ENCODE measurements at regions not wholly inside any gene's neighbourhood (a gene's known extent, or its start where the extent isn't known, plus 50 kb on each side); places are given as distances from the start of the nearest gene placed in this dataset.
"Not testable (repeated sequence)": the region's sequence is repeated elsewhere in the genome, so short reads cannot be mapped to it uniquely, and the experiment has no call there.

- not testable (repeated sequence) for H3K36me3 ChIP-seq (replicated peaks; ENCODE audit: control insufficient read depth, insufficient read depth, low read length); H3K27me3 ChIP-seq (ENCODE audit: control insufficient read depth, insufficient read depth, low read length); DNase-seq; H3K4me3 ChIP-seq (ENCODE audit: insufficient read depth, low read depth, low read length)
Observed at GRCh38 chr13:76659074-76659473, 227.1 kb downstream of the KCTD12 start.

GRCh38 chr13:76656500-76656899, 229.7 kb downstream of the KCTD12 start:
- DNase-seq: no peak
- Histone ChIP-seq H3K4me3 (ENCODE audit: insufficient read depth, low read depth, low read length) (no peak overlapping the region), H3K36me3 (replicated peaks; ENCODE audit: control insufficient read depth, insufficient read depth, low read length) (no peaks in the 10 kb centered on the region)

GRCh38 chr13:76656056-76656455, 230.1 kb downstream of the KCTD12 start:
- H3K4me3 ChIP-seq (ENCODE audit: insufficient read depth, low read depth, low read length): no peak overlapping the region
- no peak for DNase-seq
- H3K27me3 ChIP-seq (ENCODE audit: control insufficient read depth, insufficient read depth, low read length): no peaks in the 10 kb centered on the region
- no peaks in the 10 kb centered on the region for H3K36me3 ChIP-seq (replicated peaks; ENCODE audit: control insufficient read depth, insufficient read depth, low read length)

More at GRCh38 chr13:76656500-76656899, 229.7 kb downstream of the KCTD12 start:
- H3K27me3 ChIP-seq (ENCODE audit: control insufficient read depth, insufficient read depth, low read length): no peaks in the 10 kb centered on the region

GRCh38 chr13:76654263-76654662, 231.9 kb downstream of the KCTD12 start:
- DNase-seq: no peak
- H3K27me3 ChIP-seq (ENCODE audit: control insufficient read depth, insufficient read depth, low read length): no peaks in the 10 kb centered on the region
- no peak overlapping the region for H3K4me3 ChIP-seq (ENCODE audit: insufficient read depth, low read depth, low read length)
- H3K36me3 ChIP-seq (replicated peaks; ENCODE audit: control insufficient read depth, insufficient read depth, low read length): no peaks in the 10 kb centered on the region

- H3K36me3 ChIP-seq (replicated peaks; ENCODE audit: control insufficient read depth, insufficient read depth, low read length): no peaks in the 10 kb centered on the region
- no peak overlapping the region for H3K4me3 ChIP-seq (ENCODE audit: insufficient read depth, low read depth, low read length)
- no peaks in the 10 kb centered on the region for H3K27me3 ChIP-seq (ENCODE audit: control insufficient read depth, insufficient read depth, low read length)
- no peak for DNase-seq
Observed at GRCh38 chr13:76651286-76651685, 234.9 kb downstream of the KCTD12 start.

- Histone ChIP-seq H3K36me3 (replicated peaks; ENCODE audit: control insufficient read depth, insufficient read depth, low read length) (no peaks in the 10 kb centered on the region), H3K4me3 (ENCODE audit: insufficient read depth, low read depth, low read length) (no peak overlapping the region), H3K27me3 (ENCODE audit: control insufficient read depth, insufficient read depth, low read length) (no peaks in the 10 kb centered on the region)
- DNase-seq: no peak
Observed at GRCh38 chr13:76647550-76647949, 238.7 kb downstream of the KCTD12 start.

- Histone ChIP-seq H3K36me3 (replicated peaks; ENCODE audit: control insufficient read depth, insufficient read depth, low read length) (no peaks in the 10 kb centered on the region), H3K4me3 (ENCODE audit: insufficient read depth, low read depth, low read length) (no peak overlapping the region), H3K27me3 (ENCODE audit: control insufficient read depth, insufficient read depth, low read length) (no peaks in the 10 kb centered on the region)
- DNase-seq: no peak
Observed at GRCh38 chr13:76646946-76647345, 239.3 kb downstream of the KCTD12 start.

GRCh38 chr13:76645632-76646031, 240.6 kb downstream of the KCTD12 start:
- H3K36me3 ChIP-seq (replicated peaks; ENCODE audit: control insufficient read depth, insufficient read depth, low read length): no peaks in the 10 kb centered on the region
- no peaks in the 10 kb centered on the region for H3K27me3 ChIP-seq (ENCODE audit: control insufficient read depth, insufficient read depth, low read length)
- H3K4me3 ChIP-seq (ENCODE audit: insufficient read depth, low read depth, low read length): no peak overlapping the region
- no peak for DNase-seq

- Histone ChIP-seq H3K27me3 (ENCODE audit: control insufficient read depth, insufficient read depth, low read length) (no peaks in the 10 kb centered on the region), H3K36me3 (replicated peaks; ENCODE audit: control insufficient read depth, insufficient read depth, low read length) (no peaks in the 10 kb centered on the region), H3K4me3 (ENCODE audit: insufficient read depth, low read depth, low read length) (no peak overlapping the region)
- no peak for DNase-seq
Observed at GRCh38 chr13:76644906-76645305, 241.3 kb downstream of the KCTD12 start.

GRCh38 chr13:76643596-76643995, 242.6 kb downstream of the KCTD12 start:
- H3K27me3 ChIP-seq (ENCODE audit: control insufficient read depth, insufficient read depth, low read length): no peaks in the 10 kb centered on the region
- H3K4me3 ChIP-seq (ENCODE audit: insufficient read depth, low read depth, low read length): no peak overlapping the region
- no peak for DNase-seq

GRCh38 chr13:76641056-76641455, 245.1 kb downstream of the KCTD12 start:
- H3K36me3 ChIP-seq (replicated peaks; ENCODE audit: control insufficient read depth, insufficient read depth, low read length): no peaks in the 10 kb centered on the region
- no peaks in the 10 kb centered on the region for H3K27me3 ChIP-seq (ENCODE audit: control insufficient read depth, insufficient read depth, low read length)
- no peak overlapping the region for H3K4me3 ChIP-seq (ENCODE audit: insufficient read depth, low read depth, low read length)
- DNase-seq: no peak

More at GRCh38 chr13:76643596-76643995, 242.6 kb downstream of the KCTD12 start:
- no peaks in the 10 kb centered on the region for H3K36me3 ChIP-seq (replicated peaks; ENCODE audit: control insufficient read depth, insufficient read depth, low read length)

- DNase-seq: no peak
- Histone ChIP-seq H3K4me3 (ENCODE audit: insufficient read depth, low read depth, low read length) (no peak overlapping the region), H3K36me3 (replicated peaks; ENCODE audit: control insufficient read depth, insufficient read depth, low read length) (no peaks in the 10 kb centered on the region), H3K27me3 (ENCODE audit: control insufficient read depth, insufficient read depth, low read length) (no peaks in the 10 kb centered on the region)
Observed at GRCh38 chr13:76638882-76639281, 247.3 kb downstream of the KCTD12 start.

GRCh38 chr13:76638181-76638580, 248.0 kb downstream of the KCTD12 start:
- DNase-seq: no peak
- Histone ChIP-seq H3K4me3 (ENCODE audit: insufficient read depth, low read depth, low read length) (no peak overlapping the region), H3K27me3 (ENCODE audit: control insufficient read depth, insufficient read depth, low read length) (no peaks in the 10 kb centered on the region), H3K36me3 (replicated peaks; ENCODE audit: control insufficient read depth, insufficient read depth, low read length) (no peaks in the 10 kb centered on the region)

GRCh38 chr13:76637641-76638141, 248.5 kb downstream of the KCTD12 start:
- Histone ChIP-seq H3K27me3 (ENCODE audit: control insufficient read depth, insufficient read depth, low read length) (no peaks in the 10 kb centered on the region), H3K36me3 (replicated peaks; ENCODE audit: control insufficient read depth, insufficient read depth, low read length) (no peaks in the 10 kb centered on the region), H3K4me3 (ENCODE audit: insufficient read depth, low read depth, low read length) (no peak overlapping the region)
- DNase-seq: no peak

- H3K27me3 ChIP-seq (ENCODE audit: control insufficient read depth, insufficient read depth, low read length): no peaks in the 10 kb centered on the region
- DNase-seq: no peak
- H3K36me3 ChIP-seq (replicated peaks; ENCODE audit: control insufficient read depth, insufficient read depth, low read length): no peaks in the 10 kb centered on the region
- H3K4me3 ChIP-seq (ENCODE audit: insufficient read depth, low read depth, low read length): no peak overlapping the region
Observed at GRCh38 chr13:76636829-76637228, 249.4 kb downstream of the KCTD12 start.
